Neural progenitor cell (in vitro differentiated cells): ENCODE measurements at regions not wholly inside any gene's neighbourhood (a gene's known extent, or its start where the extent isn't known, plus 50 kb on each side); places are given as distances from the start of the nearest gene placed in this dataset.

Experiments
- CTCF ChIP-seq: fragments of 200-600 bp; sonication (generic); IDR thresholded peaks from 2 replicates; pipeline ENCODE4 v1.5.1; 2017; ENCODE audit warnings: antibody characterized with exemption, mild to moderate bottlenecking
- EZH2 ChIP-seq: fragments of 200-600 bp; sonication (generic); IDR thresholded peaks from 2 replicates; pipeline ENCODE4 v1.6.1; 2017; ENCODE audit warnings: antibody characterized with exemption, mild to moderate bottlenecking, moderate library complexity
- EZH2phosphoT487 ChIP-seq: fragments of 200-600 bp; sonication (generic); IDR thresholded peaks from 2 replicates; pipeline ENCODE4 v1.6.1; 2017; ENCODE audit warnings: antibody characterized with exemption

DNA sequence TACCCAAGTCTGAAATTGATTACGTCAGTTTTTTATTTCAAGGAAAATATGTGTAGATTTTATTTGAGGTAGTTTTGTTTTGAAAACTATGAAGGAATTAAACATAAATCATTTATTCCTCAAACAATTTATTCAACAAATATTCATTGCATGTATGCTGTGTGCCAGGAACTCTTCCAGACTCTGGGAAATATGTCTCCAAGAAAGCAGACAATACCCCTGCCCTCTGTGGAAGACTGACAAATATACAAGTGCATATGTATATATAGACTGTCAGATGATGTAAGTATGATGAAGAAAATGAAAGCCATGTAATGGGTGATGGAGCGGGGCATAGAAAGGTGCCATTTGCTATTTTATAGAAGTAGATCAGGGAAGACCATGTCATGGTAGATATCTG, 889.5 kb downstream of the USP25 start:
- TF ChIP-seq EZH2 = no peak
- no peak for TF ChIP-seq EZH2phosphoT487
- TF ChIP-seq CTCF = no peak
